ENCODE measurements at regions not wholly inside any gene's neighbourhood (a gene's known extent, or its start where the extent isn't known, plus 50 kb on each side); places are given as distances from the start of the nearest gene placed in this dataset.

- Histone ChIP-seq H4K20me1 (ENCODE audit: control insufficient read depth, insufficient read depth, low read depth, low read length) (no peaks in the 10 kb centered on the region), H3F3A (ENCODE audit: control insufficient read depth, insufficient read depth) (no peaks in the 10 kb centered on the region), H3K79me2 (ENCODE audit: control insufficient read depth, low read length) (no peaks in the 10 kb centered on the region), H3K27ac (ENCODE audit: low read depth, low read length) (no peak overlapping the region), H3K4me1 (ENCODE audit: control insufficient read depth, low read length) (no peaks in the 10 kb centered on the region), H3K4me2 (ENCODE audit: low read length) (no peak overlapping the region), H3K27me3 (ENCODE audit: control insufficient read depth, low read length) (no peaks in the 10 kb centered on the region), H3K9me2 (replicated peaks; ENCODE audit: control insufficient read depth, low read length) (no peaks in the 10 kb centered on the region), H3K9me3 (ENCODE audit: control insufficient read depth, insufficient read depth, low read length) (no peaks in the 10 kb centered on the region), H3K4me3 (ENCODE audit: low read length) (no peak overlapping the region), H3K36me3 (ENCODE audit: control insufficient read depth, low read length) (no peaks in the 10 kb centered on the region)
- TF ChIP-seq, protein P1, sequence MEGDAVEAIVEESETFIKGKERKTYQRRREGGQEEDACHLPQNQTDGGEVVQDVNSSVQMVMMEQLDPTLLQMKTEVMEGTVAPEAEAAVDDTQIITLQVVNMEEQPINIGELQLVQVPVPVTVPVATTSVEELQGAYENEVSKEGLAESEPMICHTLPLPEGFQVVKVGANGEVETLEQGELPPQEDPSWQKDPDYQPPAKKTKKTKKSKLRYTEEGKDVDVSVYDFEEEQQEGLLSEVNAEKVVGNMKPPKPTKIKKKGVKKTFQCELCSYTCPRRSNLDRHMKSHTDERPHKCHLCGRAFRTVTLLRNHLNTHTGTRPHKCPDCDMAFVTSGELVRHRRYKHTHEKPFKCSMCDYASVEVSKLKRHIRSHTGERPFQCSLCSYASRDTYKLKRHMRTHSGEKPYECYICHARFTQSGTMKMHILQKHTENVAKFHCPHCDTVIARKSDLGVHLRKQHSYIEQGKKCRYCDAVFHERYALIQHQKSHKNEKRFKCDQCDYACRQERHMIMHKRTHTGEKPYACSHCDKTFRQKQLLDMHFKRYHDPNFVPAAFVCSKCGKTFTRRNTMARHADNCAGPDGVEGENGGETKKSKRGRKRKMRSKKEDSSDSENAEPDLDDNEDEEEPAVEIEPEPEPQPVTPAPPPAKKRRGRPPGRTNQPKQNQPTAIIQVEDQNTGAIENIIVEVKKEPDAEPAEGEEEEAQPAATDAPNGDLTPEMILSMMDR (IDR thresholded peaks at IDR 0.05; ENCODE audit: low read depth, low read length, poor library complexity, severe bottlenecking): no peak
- no peak for TF ChIP-seq EZH2phosphoT487 (IDR thresholded peaks at IDR 0.05; ENCODE audit: borderline replicate concordance, low read length)
Observed at GRCh38 chr9:108105885-108106284, 616.3 kb upstream of the KLF4 start.

DNA sequence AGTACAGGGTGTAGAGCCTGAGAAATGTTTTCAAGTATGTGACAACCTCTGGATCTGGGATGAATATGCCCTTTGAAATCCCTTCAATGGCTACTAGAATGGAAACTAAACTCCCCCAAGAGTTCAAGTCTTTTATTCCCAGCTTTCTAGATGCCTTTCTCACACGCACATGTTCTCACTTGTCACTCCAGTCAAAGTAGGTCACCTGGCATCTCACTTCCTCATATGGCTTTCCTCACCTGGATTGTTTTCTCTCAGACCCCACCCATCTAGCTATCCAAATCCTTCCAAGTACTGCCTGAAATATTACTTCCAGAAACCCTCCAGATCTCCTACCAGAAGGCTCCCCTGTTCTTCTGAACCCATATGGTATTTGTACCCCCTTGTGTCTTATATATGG lies 615.4 kb upstream of the KLF4 start:
- H4K20me1 ChIP-seq (ENCODE audit: control insufficient read depth, insufficient read depth, low read depth, low read length): no peaks in the 10 kb centered on the region
- no peaks in the 10 kb centered on the region for H3K9me2 ChIP-seq (replicated peaks; ENCODE audit: control insufficient read depth, low read length)
- H3K4me1 ChIP-seq (ENCODE audit: control insufficient read depth, low read length): no peaks in the 10 kb centered on the region
- no peaks in the 10 kb centered on the region for H3K36me3 ChIP-seq (ENCODE audit: control insufficient read depth, low read length)
- no peak overlapping the region for H3K27ac ChIP-seq (ENCODE audit: low read depth, low read length)
- H3K27me3 ChIP-seq (ENCODE audit: control insufficient read depth, low read length): no peaks in the 10 kb centered on the region
- TF ChIP-seq, protein P1 (IDR thresholded peaks at IDR 0.05; ENCODE audit: low read depth, low read length, poor library complexity, severe bottlenecking): no peak
- no peak for TF ChIP-seq EZH2phosphoT487 (IDR thresholded peaks at IDR 0.05; ENCODE audit: borderline replicate concordance, low read length)
- no peak overlapping the region for H3K4me2 ChIP-seq (ENCODE audit: low read length)
- H3K9me3 ChIP-seq (ENCODE audit: control insufficient read depth, insufficient read depth, low read length): no peaks in the 10 kb centered on the region
- no peak overlapping the region for H3K4me3 ChIP-seq (ENCODE audit: low read length)
- H3F3A ChIP-seq (ENCODE audit: control insufficient read depth, insufficient read depth): no peaks in the 10 kb centered on the region
- no peaks in the 10 kb centered on the region for H3K79me2 ChIP-seq (ENCODE audit: control insufficient read depth, low read length)

GRCh38 chr9:108103046-108103693 lies 613.6 kb upstream of the KLF4 start:
- H3K79me2 ChIP-seq (ENCODE audit: control insufficient read depth, low read length): no peaks in the 10 kb centered on the region
- H3K27me3 ChIP-seq (ENCODE audit: control insufficient read depth, low read length): no peaks in the 10 kb centered on the region
- H4K20me1 ChIP-seq (ENCODE audit: control insufficient read depth, insufficient read depth, low read depth, low read length): no peaks in the 10 kb centered on the region
- no peaks in the 10 kb centered on the region for H3F3A ChIP-seq (ENCODE audit: control insufficient read depth, insufficient read depth)
- no peak overlapping the region for H3K4me2 ChIP-seq (ENCODE audit: low read length)
- H3K36me3 ChIP-seq (ENCODE audit: control insufficient read depth, low read length): no peaks in the 10 kb centered on the region
- TF ChIP-seq, protein P1 (IDR thresholded peaks at IDR 0.05; ENCODE audit: low read depth, low read length, poor library complexity, severe bottlenecking): no peak
- TF ChIP-seq EZH2phosphoT487 (IDR thresholded peaks at IDR 0.05; ENCODE audit: borderline replicate concordance, low read length): no peak
- no peaks in the 10 kb centered on the region for H3K4me1 ChIP-seq (ENCODE audit: control insufficient read depth, low read length)
- H3K9me3 ChIP-seq (ENCODE audit: control insufficient read depth, insufficient read depth, low read length): no peaks in the 10 kb centered on the region
- no peak overlapping the region for H3K4me3 ChIP-seq (ENCODE audit: low read length)
- H3K27ac ChIP-seq (ENCODE audit: low read depth, low read length): no peak overlapping the region
- no peaks in the 10 kb centered on the region for H3K9me2 ChIP-seq (replicated peaks; ENCODE audit: control insufficient read depth, low read length)
